AG08396 (cell line): ENCODE measurements at regions not wholly inside any gene's neighbourhood (a gene's known extent, or its start where the extent isn't known, plus 50 kb on each side); places are given as distances from the start of the nearest gene placed in this dataset.
A peak's percentile ranks its signal among the peaks of the same experiment; 100 is the strongest.

Source experiments
- DNase-seq: peaks from one replicate; pipeline ENCODE4 v3.0.0; 2012; ENCODE audit warnings: low spot score, mixed read lengths

- DNase-seq = no peak
Measured at GRCh38 chr14:95466506-95466905, 49.9 kb downstream of the SYNE3 start.

GRCh38 chr14:95465936-95466335, 50.5 kb downstream of the SYNE3 start:
- DNase-seq = no peak

- no peak for DNase-seq
Measured at GRCh38 chr14:95465358-95465757, 51.1 kb downstream of the SYNE3 start.

GRCh38 chr14:95464514-95464913, 51.9 kb downstream of the SYNE3 start:
- DNase-seq = no peak

GRCh38 chr14:95464103-95464502, 52.3 kb downstream of the SYNE3 start:
- DNase-seq = no peak

- DNase-seq = no peak
Measured at GRCh38 chr14:95463171-95463901, 53.1 kb downstream of the SYNE3 start.

GRCh38 chr14:95462491-95462890, 54.0 kb downstream of the SYNE3 start:
- no peak for DNase-seq

- peak; percentile 85 for DNase-seq
Measured at GRCh38 chr14:95460647-95461478, 55.6 kb downstream of the SYNE3 start.

GRCh38 chr14:95458906-95459305, 57.5 kb downstream of the SYNE3 start:
- no peak for DNase-seq

GRCh38 chr14:95458459-95458858, 58.0 kb downstream of the SYNE3 start:
- DNase-seq = no peak

- DNase-seq = no peak
Measured at GRCh38 chr14:95456281-95456680, 60.2 kb downstream of the SYNE3 start.

- DNase-seq = no peak
Measured at GRCh38 chr14:95455246-95455645, 61.2 kb downstream of the SYNE3 start.

GRCh38 chr14:95453713-95453980, 62.8 kb downstream of the SYNE3 start:
- DNase-seq = no peak

GRCh38 chr14:95452893-95453712, 63.3 kb downstream of the SYNE3 start:
- no peak for DNase-seq

- peak; percentile 41 for DNase-seq
Measured at GRCh38 chr14:95452176-95452892, 64.1 kb downstream of the SYNE3 start.

GRCh38 chr14:95449131-95449530, 67.3 kb downstream of the SYNE3 start:
- DNase-seq = no peak

GRCh38 chr14:95446470-95446869, 70.0 kb downstream of the SYNE3 start:
- DNase-seq = no peak

- no peak for DNase-seq
Measured at GRCh38 chr14:95445676-95446075, 70.8 kb downstream of the SYNE3 start.

- no peak for DNase-seq
Measured at GRCh38 chr14:95445161-95445560, 71.3 kb downstream of the SYNE3 start.

- no peak for DNase-seq
Measured at GRCh38 chr14:95444132-95445129, 72.0 kb downstream of the SYNE3 start.

- peak; percentile 92 for DNase-seq
Measured at GRCh38 chr14:95442633-95443021, 73.8 kb downstream of the SYNE3 start.
